Caco-2 (cell line): ENCODE measurements at regions not wholly inside any gene's neighbourhood (a gene's known extent, or its start where the extent isn't known, plus 50 kb on each side); places are given as distances from the start of the nearest gene placed in this dataset.

Experiments
- BruUV-seq: library from RNA; stranded (reverse); fragments of 400-500 nt; replicated peaks from 2 replicates; lab custom pipeline; 2021; lab: Mats Ljungman, UMichigan
- CTCF ChIA-PET: fragments of 300-600 bp; sonication (Branson Sonifier 250); formaldehyde crosslinking; loops from one replicate; lab custom pipeline; 2022; ENCODE audit warnings: antibody characterized with exemption; lab: Charles Lee
- POLR2A ChIA-PET: fragments of 300-600 bp; sonication (Branson Sonifier 250); formaldehyde crosslinking; loops from one replicate; lab custom pipeline; 2022; ENCODE audit warnings: antibody characterized with exemption; lab: Charles Lee
- DNase-seq, 2 experiments: peaks; one replicate each; pipeline versions ENCODE4 v3.0.0 to v3.0.0-alpha.2; 2020 to 2022
- H3K27me3 ChIP-seq: replicated peaks from 2 replicates; pipeline ENCODE4 v1.6.0; 2011; ENCODE audit warnings: low read length; ENCODE audit not compliant: control insufficient read depth, insufficient read depth
- H3K36me3 ChIP-seq: 2 replicates; pipeline ENCODE4 v1.5.1; 2011; ENCODE audit warnings: low read length; ENCODE audit not compliant: control insufficient read depth, insufficient read depth
- H3K4me1 ChIP-seq: fragments of 250-450 bp; sonication (Bioruptor Pico); 2 replicates; pipeline ENCODE4 v1.5.1; 2020; ENCODE audit warnings: mild to moderate bottlenecking
- H3K4me3 ChIP-seq: 2 replicates; pipeline ENCODE4 v1.5.1; 2011; ENCODE audit warnings: low read depth, mild to moderate bottlenecking, control low read depth, low read length
- H3K9me3 ChIP-seq: fragments of 250-450 bp; sonication (Bioruptor Pico); 2 replicates; pipeline ENCODE4 v1.5.1; 2020; ENCODE audit warnings: mild to moderate bottlenecking, moderate library complexity
- H3K27ac Mint-ChIP-seq: one replicate; pipeline ENCODE4 v1.8.0; 2022; ENCODE audit warnings: mixed read lengths; ENCODE audit not compliant: unreplicated experiment
- H3K27me3 Mint-ChIP-seq: one replicate; pipeline ENCODE4 v1.8.0; 2022; ENCODE audit warnings: mixed read lengths; ENCODE audit not compliant: insufficient read depth, unreplicated experiment
- H3K36me3 Mint-ChIP-seq: one replicate; pipeline ENCODE4 v1.8.0; 2022; ENCODE audit warnings: mild to moderate bottlenecking, mixed read lengths; ENCODE audit not compliant: insufficient read depth, unreplicated experiment
- H3K4me1 Mint-ChIP-seq: one replicate; pipeline ENCODE4 v1.8.0; 2022; ENCODE audit warnings: low read depth, mixed read lengths; ENCODE audit not compliant: unreplicated experiment
- H3K4me3 Mint-ChIP-seq: one replicate; pipeline ENCODE4 v1.8.0; 2022; ENCODE audit warnings: mild to moderate bottlenecking, moderate library complexity, mixed read lengths; ENCODE audit not compliant: unreplicated experiment
- H3K9me3 Mint-ChIP-seq: one replicate; pipeline ENCODE4 v1.8.0; 2022; ENCODE audit warnings: mixed read lengths; ENCODE audit not compliant: unreplicated experiment
- CTCF ChIP-seq, 2 experiments: fragments of 200-600 bp in 1 of 2; IDR thresholded peaks; 1 replicate in 1 of 2; 2 replicates in 1 of 2; pipeline versions ENCODE4 v1.5.1 to v1.8.0; 2011 to 2022; ENCODE audit warnings: antibody characterized with exemption in 1 of 2, control low read depth in 1 of 2, inconsistent platforms in 1 of 2, low read depth in 1 of 2, low read length in 1 of 2, mild to moderate bottlenecking in 1 of 2, moderate library complexity in 1 of 2; ENCODE audit not compliant: insufficient read depth in 1 of 2, severe bottlenecking in 1 of 2, unreplicated experiment in 1 of 2
- intact Hi-C: fragments of 100-400 bp; cut with micrococcal nuclease; formaldehyde crosslinking; loops from one replicate; pipeline ENCODE4 v1.10.0; 2022; ENCODE audit not compliant: unreplicated experiment

- Mint-ChIP-seq H3K9me3 (no peaks in the 10 kb centered on the region), H3K4me1 (no peaks in the 10 kb centered on the region), H3K36me3 (no peaks in the 10 kb centered on the region), H3K27me3 (no peaks in the 10 kb centered on the region), H3K4me3 (no peak overlapping the region), H3K27ac (no peak overlapping the region)
- Histone ChIP-seq H3K4me1 (no peaks in the 10 kb centered on the region), H3K4me3 (no peak overlapping the region), H3K27me3 (no peaks in the 10 kb centered on the region), H3K36me3 (no peaks in the 10 kb centered on the region), H3K9me3 (no peaks in the 10 kb centered on the region)
- intact Hi-C loops = no loop called here
- ChIA-PET CTCF (no interaction called here), POLR2A (no interaction called here)
- no TSS peak for BruUV-seq
- no peak for TF ChIP-seq CTCF (IDR thresholded peaks at IDR 0.05; ENCODE audit: insufficient read depth in 1 of 2, low read depth in 1 of 2, low read length in 1 of 2, severe bottlenecking in 1 of 2, unreplicated experiment in 1 of 2)
- DNase-seq = no peak
Observed at GRCh38 chr4:28004520-28004919, 1143.9 kb downstream of the STIM2 start.

- no peaks in the 10 kb centered on the region for H3K36me3 Mint-ChIP-seq
- ChIA-PET POLR2A (no interaction called here), CTCF (no interaction called here)
- TF ChIP-seq CTCF (IDR thresholded peaks at IDR 0.05; ENCODE audit: insufficient read depth in 1 of 2, low read depth in 1 of 2, low read length in 1 of 2, severe bottlenecking in 1 of 2, unreplicated experiment in 1 of 2) = no peak
- Histone ChIP-seq H3K4me1 (no peaks in the 10 kb centered on the region), H3K27me3 (no peaks in the 10 kb centered on the region), H3K4me3 (no peak overlapping the region), H3K9me3 (no peaks in the 10 kb centered on the region), H3K36me3 (no peaks in the 10 kb centered on the region)
- BruUV-seq = no TSS peak
- no peak overlapping the region for H3K4me3 Mint-ChIP-seq
- intact Hi-C loops = no loop called here
- H3K27ac Mint-ChIP-seq = no peak overlapping the region
- no peak for DNase-seq
- no peaks in the 10 kb centered on the region for H3K4me1 Mint-ChIP-seq
- H3K9me3 Mint-ChIP-seq = no peaks in the 10 kb centered on the region
- H3K27me3 Mint-ChIP-seq = peaks cover 2% of the 10 kb centered on the region
Observed at GRCh38 chr4:28006021-28006420, 1145.4 kb downstream of the STIM2 start.

GRCh38 chr4:28007693-28008092, 1147.1 kb downstream of the STIM2 start:
- intact Hi-C loops = no loop called here
- Histone ChIP-seq H3K27me3 (no peaks in the 10 kb centered on the region), H3K4me3 (no peak overlapping the region), H3K36me3 (no peaks in the 10 kb centered on the region), H3K9me3 (no peaks in the 10 kb centered on the region), H3K4me1 (no peaks in the 10 kb centered on the region)
- POLR2A ChIA-PET = no interaction called here
- TF ChIP-seq CTCF (IDR thresholded peaks at IDR 0.05; ENCODE audit: insufficient read depth in 1 of 2, low read depth in 1 of 2, low read length in 1 of 2, severe bottlenecking in 1 of 2, unreplicated experiment in 1 of 2) = no peak
- H3K27ac Mint-ChIP-seq = no peak overlapping the region
- H3K36me3 Mint-ChIP-seq = no peaks in the 10 kb centered on the region
- H3K4me3 Mint-ChIP-seq = no peak overlapping the region
- DNase-seq = no peak
- H3K4me1 Mint-ChIP-seq = no peaks in the 10 kb centered on the region
- peaks cover 2% of the 10 kb centered on the region for H3K27me3 Mint-ChIP-seq
- no TSS peak for BruUV-seq
- CTCF ChIA-PET = interaction anchor here (0.6 kb wide), 1 partner anchor 720 kb away, joined by 11 read pairs; no protein-coding TSS in a partner anchor
- H3K9me3 Mint-ChIP-seq = no peaks in the 10 kb centered on the region
